Lower leg skin (tissue), 3 donors: ENCODE measurements at regions not wholly inside any gene's neighbourhood (a gene's known extent, or its start where the extent isn't known, plus 50 kb on each side); places are given as distances from the start of the nearest gene placed in this dataset.

Experiments
- CTCF ChIP-seq, 3 donors: fragments of 450-650 bp; IDR thresholded peaks; one replicate each; pipeline ENCODE4 v1.5.1; 2016; ENCODE audit warnings: antibody characterized with exemption in 3 of 3, mild to moderate bottlenecking in 3 of 3, moderate library complexity in 2 of 3
- POLR2A ChIP-seq, 2 donors: fragments of 450-650 bp; IDR thresholded peaks; one replicate each; pipeline ENCODE4 v1.6.1; 2016 to 2017; ENCODE audit warnings: antibody characterized with exemption in 2 of 2, mild to moderate bottlenecking in 1 of 2, moderate library complexity in 1 of 2

- TF ChIP-seq CTCF (IDR thresholded peaks at IDR 0.05): no peak
- no peak for TF ChIP-seq POLR2A (IDR thresholded peaks at IDR 0.05)
These were observed 379.7 kb downstream of the ARL6IP6 start for GRCh38 chr2:153098073-153098472.
